ENCODE measurements at regions not wholly inside any gene's neighbourhood (a gene's known extent, or its start where the extent isn't known, plus 50 kb on each side); places are given as distances from the start of the nearest gene placed in this dataset.

DNA sequence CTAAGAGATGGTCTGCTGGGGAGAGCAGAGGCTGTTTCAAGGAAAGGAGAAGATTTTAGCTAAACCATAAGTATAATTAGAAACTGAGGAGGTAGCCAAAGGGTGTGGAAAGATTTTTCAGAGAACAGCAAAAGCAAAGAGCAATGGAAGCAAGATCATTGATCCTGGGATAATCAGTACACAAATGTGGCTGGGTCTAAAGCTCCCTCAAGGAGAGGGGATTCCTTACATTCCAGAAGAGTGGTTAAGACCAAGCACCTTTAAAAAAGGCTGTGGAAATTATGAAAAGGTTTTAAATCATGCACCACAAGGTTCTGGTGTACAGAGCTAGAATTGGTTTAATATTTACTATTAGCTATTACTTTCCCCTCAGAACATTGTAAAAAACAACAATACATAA lies 246.0 kb upstream of the UBE2E3 start:
- DNase-seq: no peak

DNA sequence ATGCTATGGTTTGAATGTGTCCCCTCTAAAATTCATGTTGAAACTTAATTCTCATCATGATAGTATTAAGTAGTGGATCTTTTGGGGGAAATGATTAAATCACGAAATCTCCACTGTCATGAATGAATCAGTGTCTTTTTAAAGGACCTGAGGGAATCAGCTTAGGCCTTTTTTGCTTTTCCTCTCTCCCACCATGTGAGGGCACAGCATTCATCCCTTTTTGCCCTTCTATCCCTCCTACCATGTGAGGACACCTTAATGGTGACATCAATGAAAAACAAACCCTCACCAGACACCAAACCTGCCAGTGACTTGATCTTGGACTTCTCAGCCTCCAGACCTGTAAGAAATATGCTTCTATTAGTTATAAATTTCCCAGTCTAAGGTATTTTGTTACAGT lies 247.1 kb upstream of the UBE2E3 start:
- DNase-seq: no peak

DNA sequence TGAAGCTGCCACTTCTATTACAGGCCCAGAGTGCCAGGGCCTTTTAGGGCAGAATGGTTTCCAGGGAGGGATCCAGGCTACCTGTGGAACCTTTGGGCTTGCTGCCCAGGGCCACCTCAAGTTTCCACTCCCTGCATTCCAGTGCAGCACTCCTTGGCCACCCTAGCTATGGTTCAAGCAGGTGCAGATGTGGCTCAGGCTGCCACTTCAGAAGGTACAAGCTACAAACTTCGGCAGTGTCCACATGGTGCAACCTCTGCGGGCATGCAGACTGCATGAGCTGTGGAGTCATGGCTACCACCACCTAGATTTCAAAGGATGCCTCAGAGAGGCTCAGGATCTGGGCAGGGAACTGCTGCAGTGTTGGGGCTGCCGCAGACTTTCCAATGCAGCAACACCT lies 248.1 kb upstream of the UBE2E3 start:
- no peak for DNase-seq

DNA sequence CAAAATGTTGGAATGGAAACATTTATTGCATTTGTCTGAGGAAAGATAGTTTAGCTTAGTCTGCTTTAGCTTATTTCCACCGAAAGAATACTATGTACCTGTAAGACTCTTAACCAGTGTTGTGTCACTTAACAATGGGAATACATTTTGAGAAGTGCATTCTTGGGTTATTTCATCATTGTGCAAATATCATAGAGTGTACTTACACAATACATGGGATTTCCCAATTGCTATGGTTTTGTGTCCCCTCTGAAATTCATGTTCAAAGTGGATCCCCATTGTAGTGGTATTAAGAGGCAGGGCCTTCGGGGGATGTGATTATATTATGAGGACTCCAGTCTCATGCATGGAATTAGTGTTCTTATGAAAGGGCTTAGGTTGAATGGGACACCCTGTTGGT lies 249.4 kb upstream of the UBE2E3 start:
- no peak for DNase-seq

DNA sequence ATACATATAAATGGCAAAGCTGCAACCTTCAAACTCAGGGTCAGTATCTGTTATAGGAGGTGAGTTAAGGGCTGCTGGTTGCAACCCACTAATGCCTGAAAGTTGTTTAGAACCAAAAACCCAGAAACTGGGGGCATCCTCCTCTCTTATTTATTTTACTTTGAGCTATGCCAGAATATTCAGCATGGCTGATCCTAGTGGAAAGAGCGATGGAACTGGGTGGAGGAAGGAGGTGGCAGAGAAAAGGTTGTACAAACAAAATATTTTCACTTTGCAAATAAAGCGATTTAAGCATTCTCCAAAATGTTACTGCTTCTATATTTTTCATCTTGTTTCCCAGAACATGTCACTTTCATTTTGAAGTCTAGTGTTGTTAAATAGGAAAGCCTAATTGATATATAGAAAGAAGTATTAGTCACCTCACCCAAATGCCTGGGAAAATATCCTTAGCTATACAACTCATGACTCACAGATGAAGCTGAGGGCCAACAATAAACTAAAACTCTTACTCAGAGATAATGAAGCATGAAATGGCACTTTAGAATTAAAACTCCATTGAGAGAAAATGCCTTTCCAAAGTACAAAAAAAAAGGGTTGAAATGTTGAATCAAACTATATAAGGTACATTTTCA lies 251.4 kb upstream of the UBE2E3 start:
- DNase-seq: no peak

DNA sequence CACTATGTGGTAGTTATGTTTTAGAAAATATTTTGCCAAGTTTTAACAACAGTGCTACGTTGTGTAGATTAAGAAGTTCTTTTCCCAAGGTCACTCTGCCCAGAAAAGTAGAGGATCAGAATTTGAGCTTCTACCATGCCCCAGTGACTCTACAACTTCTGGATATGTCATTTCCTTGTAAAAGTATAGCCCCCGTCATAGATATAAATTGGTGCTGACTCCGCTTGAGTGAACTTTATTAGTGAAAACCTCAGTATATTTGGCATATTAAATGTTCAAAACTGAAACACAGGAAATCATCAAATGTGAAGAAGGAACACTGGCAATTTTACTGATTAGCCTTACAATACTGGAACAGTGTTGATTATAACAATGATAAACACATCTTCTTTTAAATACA lies 256.7 kb upstream of the UBE2E3 start:
- DNase-seq: no peak

DNA sequence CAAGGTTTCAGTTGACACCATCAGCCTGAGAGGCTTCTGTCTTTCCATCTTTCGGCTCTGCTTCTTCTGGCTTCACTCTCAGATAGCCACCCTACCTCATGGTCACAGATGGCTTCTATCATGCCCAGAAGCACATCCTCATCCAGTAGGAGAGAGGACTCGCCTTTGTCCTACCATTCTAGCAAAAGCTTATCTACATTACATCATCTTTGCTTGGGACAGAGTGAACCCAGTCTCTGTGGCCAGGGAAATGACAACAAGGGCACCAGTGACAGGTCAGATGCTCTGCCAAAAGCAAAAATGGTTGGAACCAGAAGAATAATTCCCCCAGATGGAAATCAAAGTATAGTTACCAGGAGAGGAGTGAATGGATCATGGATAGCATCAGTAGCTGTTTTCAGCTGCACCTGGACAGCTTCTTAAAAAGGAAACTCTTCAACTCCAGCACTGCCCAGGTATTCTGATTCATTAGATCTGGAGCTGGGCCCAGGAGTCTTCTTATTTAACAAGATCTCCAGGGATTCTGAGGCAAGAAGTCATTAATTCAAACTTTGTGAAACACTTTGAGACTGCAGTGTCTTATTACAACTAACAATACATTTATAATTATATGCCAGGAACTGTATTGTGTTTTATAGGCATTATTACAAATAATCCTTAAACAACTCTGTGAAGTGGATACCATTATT lies 257.7 kb upstream of the UBE2E3 start:
- DNase-seq: no peak

DNA sequence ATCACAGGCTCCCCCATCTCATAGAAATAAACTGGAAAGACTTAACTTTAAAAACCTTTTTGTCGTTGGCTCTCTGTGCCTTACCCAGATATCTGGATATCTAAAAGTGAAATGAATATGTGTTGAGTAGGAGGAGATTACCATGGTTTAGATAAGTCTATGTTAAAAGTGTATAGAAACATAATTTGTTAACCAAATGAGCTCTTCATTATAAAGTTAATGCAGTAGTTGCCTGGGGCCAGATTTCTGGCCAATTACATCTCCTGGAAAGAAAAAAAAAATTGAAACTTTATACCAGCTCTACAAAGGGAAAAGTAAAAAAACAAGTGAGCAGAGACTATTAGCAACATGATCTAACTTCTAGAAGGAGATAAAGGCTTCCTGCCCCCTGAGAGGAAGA lies 259.6 kb upstream of the UBE2E3 start:
- DNase-seq: no peak

DNA sequence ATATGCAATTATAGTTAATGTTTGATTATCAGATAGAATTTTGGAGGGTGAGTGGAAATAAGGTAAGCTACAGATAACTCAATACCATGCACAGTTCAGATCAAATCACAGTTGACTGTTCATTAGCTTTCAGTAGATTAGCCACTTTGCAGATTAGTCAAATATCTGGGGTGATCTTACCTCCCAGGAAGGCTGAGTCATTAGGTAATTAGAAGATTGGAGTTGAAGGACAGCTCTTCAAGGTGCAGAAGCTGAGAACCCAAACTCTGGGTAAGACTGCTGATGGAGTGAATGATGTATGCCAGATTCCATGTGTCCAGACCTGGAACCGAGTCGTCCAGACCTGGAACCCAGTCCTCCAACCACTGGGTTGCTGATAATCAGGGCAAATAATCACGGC lies 262.8 kb upstream of the UBE2E3 start:
- no peak for DNase-seq

DNA sequence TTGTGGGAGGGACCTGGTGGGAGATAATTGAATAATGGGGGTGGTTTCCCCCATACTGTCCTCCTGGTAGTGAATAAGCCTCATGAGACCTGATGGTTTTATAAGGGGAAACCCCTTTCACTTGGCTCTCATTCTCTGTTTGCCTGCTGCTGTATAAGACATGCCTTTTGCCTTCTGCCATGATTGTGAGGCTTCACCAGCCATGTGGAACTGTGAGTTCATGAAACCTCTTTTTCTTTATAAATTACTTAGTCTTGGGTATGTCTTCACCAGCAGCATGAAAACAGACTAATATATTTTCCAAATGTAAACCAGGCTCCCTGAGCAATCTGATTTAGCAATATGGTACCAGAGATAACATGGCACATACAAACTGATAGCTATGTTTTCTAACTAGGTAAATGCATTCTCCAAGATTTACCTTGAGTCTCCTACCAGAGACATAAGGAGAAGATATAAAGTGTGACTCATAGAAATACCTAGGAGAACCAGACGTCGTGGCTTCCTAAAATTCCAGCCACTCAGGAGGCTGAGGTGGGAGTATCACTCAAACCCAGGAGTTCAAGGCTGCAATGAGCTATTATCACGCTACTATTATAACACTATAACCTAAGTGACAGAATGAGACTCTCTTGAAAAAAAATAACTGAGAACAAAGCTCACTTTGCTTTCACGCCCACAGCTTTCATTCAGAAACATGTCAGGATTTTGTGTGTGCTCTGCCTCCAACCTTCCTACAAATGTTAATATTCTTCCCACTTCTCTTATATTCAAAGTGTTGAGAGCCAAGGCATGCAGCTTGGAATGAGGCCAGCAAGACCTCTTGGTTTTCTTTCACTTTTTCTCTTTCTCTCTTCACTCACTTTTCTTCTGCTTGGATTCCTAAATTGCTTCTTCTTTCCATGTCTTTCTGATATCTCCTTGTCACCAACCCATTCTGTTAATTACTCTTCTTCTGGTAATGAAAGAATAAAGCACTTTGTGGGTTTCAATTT lies 263.9 kb upstream of the UBE2E3 start:
- DNase-seq: no peak

DNA sequence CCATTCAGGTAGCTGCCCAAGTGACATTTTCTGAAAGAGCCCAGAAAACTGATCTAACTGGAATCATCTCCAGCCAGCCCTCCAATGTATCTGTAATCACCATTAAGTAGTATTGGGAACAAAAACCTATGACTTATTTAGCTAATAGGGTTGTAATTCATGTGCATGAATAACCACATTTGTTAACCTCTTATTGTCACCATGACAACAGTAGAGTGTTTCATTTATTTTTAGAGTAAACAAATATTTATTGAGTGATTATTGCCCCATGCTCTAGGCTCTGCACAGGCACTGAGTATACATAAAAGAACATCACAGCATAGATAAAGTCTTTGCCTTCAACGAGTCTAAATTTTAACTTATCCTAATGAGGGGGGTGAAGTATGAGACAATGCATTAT lies 265.4 kb upstream of the UBE2E3 start:
- no peak for DNase-seq

DNA sequence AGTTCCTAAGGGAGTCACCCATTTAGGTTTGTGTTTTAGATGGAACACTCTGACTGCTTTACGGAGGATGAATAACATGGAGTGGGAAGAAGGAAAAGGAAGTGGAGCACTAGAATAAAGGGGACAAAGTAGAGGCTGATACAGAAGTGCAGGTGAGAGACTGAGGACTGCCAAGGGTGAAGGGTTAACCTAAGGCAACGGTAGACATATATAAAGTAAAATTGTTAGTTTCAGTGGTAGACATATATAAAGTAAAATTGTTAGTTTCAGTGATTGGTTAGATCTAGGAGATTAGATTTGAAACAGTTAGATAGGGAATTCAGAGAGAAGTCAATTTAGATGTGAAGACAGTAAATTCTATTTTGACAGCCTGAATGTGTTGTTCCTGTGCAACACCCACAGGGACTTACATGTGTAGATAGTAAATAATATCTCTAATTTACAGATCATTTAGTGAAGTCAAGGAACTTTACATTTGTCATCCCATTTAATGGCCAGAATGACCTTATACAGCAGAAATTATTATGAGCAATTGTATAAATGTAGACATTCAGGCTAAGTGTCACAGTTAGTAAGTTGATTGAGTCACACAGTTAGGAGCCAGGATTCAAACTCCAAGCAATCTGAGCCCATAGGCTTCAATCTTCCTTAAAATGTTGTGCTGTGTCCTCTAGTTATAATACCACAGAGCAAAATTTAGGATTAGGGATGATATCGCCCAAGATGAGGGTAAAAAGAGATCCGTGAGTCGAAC lies 270.8 kb upstream of the UBE2E3 start:
- DNase-seq: no peak

DNA sequence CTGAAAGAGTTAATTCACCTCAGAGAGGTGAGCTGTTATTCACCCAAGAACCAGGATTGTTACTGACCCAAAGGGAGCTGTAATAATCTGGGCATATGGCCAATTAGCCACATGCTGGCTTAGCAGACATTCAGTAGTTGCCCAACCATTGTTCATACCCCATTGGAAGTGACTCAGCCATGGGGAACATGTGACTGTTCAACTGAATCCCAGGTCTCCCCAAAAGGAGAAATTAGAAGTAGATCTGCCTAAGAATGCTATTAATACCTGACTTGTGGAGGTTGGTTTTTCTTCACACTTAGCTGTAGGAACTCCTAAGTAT lies 272.6 kb upstream of the UBE2E3 start:
- DNase-seq: no peak

DNA sequence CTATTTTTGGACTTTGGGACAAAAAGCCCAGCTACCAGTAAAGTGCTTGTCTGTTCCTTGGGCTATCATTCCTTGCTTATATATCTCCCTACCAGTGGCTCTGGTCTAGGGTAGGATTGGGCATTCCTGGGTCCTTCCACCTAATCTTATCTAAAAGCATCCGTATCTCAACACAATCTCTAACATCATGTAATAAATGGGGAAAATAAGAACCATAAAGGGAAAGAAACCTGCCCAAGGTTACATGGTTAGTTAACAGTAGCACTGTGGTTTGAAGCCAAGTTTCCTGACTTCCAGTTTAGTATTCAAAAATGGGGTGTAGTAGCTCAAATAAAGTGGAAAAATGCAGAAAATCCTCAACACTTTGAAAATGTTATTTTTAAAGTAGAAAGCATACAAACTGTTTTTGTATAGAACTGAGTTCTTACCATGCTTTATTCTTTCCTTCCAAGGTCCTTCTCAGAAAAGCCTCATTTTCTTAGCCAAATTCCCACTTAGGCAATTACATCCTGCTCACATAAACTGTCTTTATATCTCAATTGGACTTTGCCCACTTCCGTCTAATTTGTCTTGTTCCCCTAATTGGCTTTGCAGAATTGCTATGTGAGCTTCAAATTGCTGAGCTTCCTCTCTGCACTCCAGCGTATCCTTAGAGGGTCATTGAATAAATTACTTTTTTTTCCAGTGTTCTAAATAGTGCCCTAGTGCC lies 273.1 kb upstream of the UBE2E3 start:
- DNase-seq: no peak

DNA sequence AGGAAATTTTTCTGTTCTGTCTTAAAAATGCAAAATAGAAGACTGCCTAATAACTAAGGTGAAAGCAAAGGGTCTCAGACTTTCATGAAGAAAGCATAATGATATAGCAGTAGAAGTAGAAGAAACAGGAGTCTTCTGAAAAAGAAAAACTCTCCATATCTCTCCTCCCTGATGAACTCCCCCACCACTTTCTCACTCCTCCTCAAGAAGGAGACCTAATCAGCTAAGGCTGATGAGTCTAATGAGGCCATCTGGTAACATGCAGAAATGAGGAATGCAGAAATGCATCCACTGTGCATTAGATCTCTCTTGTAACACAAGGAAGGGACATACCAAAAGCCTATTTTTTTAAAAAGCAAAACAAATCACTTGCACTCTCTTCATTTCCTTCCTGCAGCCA lies 273.7 kb upstream of the UBE2E3 start:
- no peak for DNase-seq

DNA sequence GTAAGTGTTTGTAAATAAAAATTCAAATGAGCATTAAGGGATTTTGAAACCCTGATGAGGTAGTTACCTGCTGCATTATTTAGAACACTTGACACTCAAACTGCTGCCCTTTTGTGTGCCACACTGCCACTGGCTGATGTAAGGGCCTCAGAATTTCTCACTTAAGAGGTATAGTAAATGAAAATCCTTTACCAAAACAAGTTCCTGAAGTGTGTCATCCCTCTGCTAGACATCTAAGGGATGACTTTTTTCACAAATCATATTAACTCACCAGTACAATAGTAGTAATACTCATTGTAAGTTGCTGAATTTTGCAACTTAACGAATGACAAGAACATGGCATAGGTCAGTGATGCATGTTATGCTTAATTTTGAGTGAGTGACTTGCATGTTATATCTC lies 274.9 kb upstream of the UBE2E3 start:
- no peak for DNase-seq

DNA sequence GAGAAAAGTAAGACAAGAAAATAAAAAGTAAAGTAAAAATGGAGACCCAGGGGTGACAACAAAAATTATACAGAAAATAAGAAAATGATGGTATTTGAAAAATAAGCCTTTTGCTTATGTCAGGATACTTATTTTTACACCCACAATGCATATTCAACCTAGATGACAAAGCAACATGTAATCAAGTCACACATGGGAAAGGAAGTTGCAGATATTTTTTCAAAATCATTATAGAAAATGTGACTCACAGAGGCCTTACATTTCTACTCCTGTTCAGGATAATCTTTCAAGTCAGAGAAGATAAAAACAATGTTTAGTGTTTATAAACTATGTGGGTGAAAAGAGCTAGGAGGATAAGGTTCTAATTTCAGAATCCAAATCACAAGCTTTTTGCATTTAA lies 275.3 kb upstream of the UBE2E3 start:
- no peak for DNase-seq

DNA sequence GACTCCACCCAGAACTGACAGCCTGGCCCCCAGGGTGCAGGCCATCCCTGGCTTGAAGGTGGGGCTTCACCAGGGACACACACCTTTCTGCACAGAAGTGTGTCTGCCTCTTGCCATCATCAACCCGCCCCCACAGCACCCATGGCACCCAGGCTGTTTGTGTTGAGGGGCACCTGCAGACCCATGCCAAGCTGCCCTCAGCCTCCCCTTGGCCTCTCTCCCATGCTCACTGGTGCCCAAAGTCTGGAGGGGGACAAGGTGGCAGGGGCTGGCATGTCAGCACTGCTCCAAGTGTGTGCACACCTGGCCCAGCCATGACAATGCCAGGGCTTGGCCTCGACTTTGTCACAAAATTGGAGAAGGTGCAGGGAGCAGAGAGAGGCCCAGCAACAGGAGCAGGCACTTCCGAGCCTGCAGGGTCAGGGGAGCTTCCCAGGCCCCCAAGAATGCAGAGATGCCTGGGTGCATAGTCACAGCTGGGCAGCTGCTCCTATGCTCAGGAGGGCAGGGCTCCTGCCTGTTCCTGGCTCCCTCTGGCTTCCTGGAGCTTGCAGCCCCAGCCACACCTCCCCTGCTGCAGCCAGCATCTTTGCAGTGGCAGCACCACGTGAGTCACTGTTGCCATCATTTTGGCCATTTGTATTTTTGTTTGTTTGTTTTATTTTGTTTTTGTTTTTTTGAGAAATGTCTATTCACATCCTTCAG lies 280.6 kb upstream of the UBE2E3 start:
- no peak for DNase-seq

DNA sequence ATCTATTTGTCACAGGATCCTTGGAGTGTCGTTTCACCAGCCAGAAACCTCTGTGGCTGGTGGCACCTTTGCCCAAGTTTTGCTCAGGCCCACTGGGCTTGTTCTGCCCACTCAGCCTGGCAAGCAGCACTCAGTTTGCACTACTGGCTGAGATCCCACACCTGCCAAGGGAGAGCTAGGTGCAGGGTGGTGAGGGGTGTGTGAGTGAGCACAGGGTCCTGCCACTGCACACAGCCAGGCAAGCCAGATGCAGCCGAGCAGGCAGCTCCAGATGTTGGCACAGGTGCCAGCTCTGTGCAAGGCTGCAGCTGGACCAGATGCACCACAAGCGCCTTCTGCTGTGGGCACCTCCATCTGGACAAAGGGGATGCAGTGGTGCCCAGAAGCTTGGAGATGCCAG lies 281.7 kb upstream of the UBE2E3 start:
- DNase-seq: no peak

DNA sequence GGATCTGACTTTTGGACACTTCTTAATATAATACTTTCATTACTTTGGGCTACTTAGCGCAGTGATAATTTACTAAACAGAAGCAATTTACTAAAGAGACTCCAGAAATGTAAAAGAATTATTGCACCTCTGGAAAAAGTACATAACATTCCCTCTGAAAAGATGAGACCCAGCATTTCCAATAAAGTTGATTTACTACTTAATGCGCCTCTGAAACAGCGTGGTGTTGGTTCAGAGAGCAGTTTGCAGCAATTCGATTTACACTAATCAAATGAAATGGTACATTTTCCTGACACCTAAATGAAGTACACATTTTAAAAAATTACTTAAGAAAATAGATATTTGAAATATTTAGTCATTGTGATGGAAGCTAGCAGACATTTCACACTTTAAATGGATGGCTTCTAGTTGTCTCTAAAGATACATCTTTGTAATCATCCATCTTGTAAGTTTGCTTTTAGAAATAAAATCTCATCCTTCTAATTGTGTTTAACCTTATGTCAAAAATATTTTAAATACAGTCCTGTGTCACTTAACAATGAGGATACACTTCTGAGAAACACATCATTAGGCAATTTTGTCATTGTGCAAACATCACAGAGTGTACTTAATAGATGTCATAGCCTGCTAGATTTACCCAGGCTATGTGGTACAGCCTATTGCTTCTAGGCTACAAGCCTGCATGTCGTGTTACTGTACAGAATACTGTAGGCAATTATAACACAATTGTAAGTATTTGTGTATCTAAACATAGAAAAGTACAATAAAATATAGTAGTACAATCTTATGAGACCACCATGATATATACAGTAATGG lies 284.6 kb upstream of the UBE2E3 start:
- DNase-seq: peak; percentile 12
